HL-60 (cell line): ENCODE measurements at regions not wholly inside any gene's neighbourhood (a gene's known extent, or its start where the extent isn't known, plus 50 kb on each side); places are given as distances from the start of the nearest gene placed in this dataset.
A peak's percentile ranks its signal among the peaks of the same experiment; 100 is the strongest.

ENCODE experiments used
- DNase-seq, 2 experiments: peaks; one replicate each; pipeline ENCODE4 v3.0.0-alpha.2; 2010 to 2020; ENCODE audit warnings: low read depth in 1 of 2, low spot score in 1 of 2
- H3K27ac ChIP-seq: fragments of 250-450 bp; sonication (Bioruptor Pico); replicated peaks from 2 replicates; pipeline ENCODE4 v1.5.1; 2020; ENCODE audit warnings: mild to moderate bottlenecking, moderate library complexity
- H3K27me3 ChIP-seq: fragments of 250-450 bp; sonication (Bioruptor Pico); 2 replicates; pipeline ENCODE4 v1.5.1; 2021; ENCODE audit warnings: mild to moderate bottlenecking, moderate library complexity; ENCODE audit not compliant: insufficient read depth, poor library complexity, severe bottlenecking
- H3K4me3 ChIP-seq: replicated peaks from 2 replicates; pipeline ENCODE4 v1.5.1; 2011; ENCODE audit warnings: mild to moderate bottlenecking, control low read depth, low read length; ENCODE audit not compliant: insufficient read depth
- CTCF ChIP-seq: IDR thresholded peaks from one replicate; pipeline ENCODE4 v1.5.1; 2011; ENCODE audit warnings: low read length, control low read depth, inconsistent platforms; ENCODE audit not compliant: insufficient read depth
- GABPA ChIP-seq: IDR thresholded peaks from 2 replicates; pipeline ENCODE4 v1.6.1; 2012; ENCODE audit warnings: low read depth
- POLR2AphosphoS5 ChIP-seq: IDR thresholded peaks from 2 replicates; pipeline ENCODE4 v1.6.1; 2012; ENCODE audit warnings: low read depth
- REST ChIP-seq: IDR thresholded peaks from 2 replicates; pipeline ENCODE4 v1.6.1; 2012; ENCODE audit warnings: low read depth; ENCODE audit not compliant: insufficient replicate concordance
- SPI1 ChIP-seq: IDR thresholded peaks from 2 replicates; pipeline ENCODE4 v1.6.1; 2012; ENCODE audit warnings: low read depth, mild to moderate bottlenecking, borderline replicate concordance

- TF ChIP-seq POLR2AphosphoS5 = no peak
- TF ChIP-seq CTCF = no peak
- TF ChIP-seq REST = no peak
- TF ChIP-seq SPI1 = no peak
- TF ChIP-seq GABPA = no peak
- Histone ChIP-seq H3K4me3 (no peak overlapping the region), H3K27ac (no peak overlapping the region), H3K27me3 (no peaks in the 10 kb centered on the region)
- DNase-seq = no peak
Measured at GRCh38 chr6:114762145-114762544, 419.3 kb upstream of the HS3ST5 start.

GRCh38 chr6:114747995-114748625, 405.3 kb upstream of the HS3ST5 start:
- Histone ChIP-seq H3K27me3 (no peaks in the 10 kb centered on the region), H3K27ac (no peak overlapping the region), H3K4me3 (no peak overlapping the region)
- peak in 1 of 2 experiments; percentile 21 for DNase-seq
- TF ChIP-seq CTCF (peak; percentile 35), REST (no peak), SPI1 (peak; percentile 29; the same call in 1 of the 2 replicates)

GRCh38 chr6:114740547-114740946, 397.7 kb upstream of the HS3ST5 start:
- TF ChIP-seq REST = no peak
- TF ChIP-seq GABPA = no peak
- TF ChIP-seq POLR2AphosphoS5 = no peak
- no peak for TF ChIP-seq CTCF

More at GRCh38 chr6:114740547-114740946, 397.7 kb upstream of the HS3ST5 start:
- no peak for DNase-seq
- no peak overlapping the region for H3K27ac ChIP-seq
- no peaks in the 10 kb centered on the region for H3K27me3 ChIP-seq
- no peak overlapping the region for H3K4me3 ChIP-seq
